HEK293 (cell line): ENCODE measurements at regions not wholly inside any gene's neighbourhood (a gene's known extent, or its start where the extent isn't known, plus 50 kb on each side); places are given as distances from the start of the nearest gene placed in this dataset.

Experiments used
- GLI2 ChIP-seq: fragments of 450-650 bp; formaldehyde crosslinking; IDR thresholded peaks from 2 replicates; pipeline ENCODE4; 2017; ENCODE audit warnings: missing biosample characterization, missing genetic modification characterization, low read depth, borderline replicate concordance
- SETDB1 ChIP-seq: IDR thresholded peaks from one replicate; pipeline ENCODE4 v1.6.1; 2017; ENCODE audit warnings: mild to moderate bottlenecking, low read length, moderate library complexity, mixed read lengths; ENCODE audit not compliant: insufficient read length
- ZBTB1 ChIP-seq: fragments of 450-650 bp; formaldehyde crosslinking; IDR thresholded peaks from 2 replicates; pipeline ENCODE4 v1.5.1; 2016; ENCODE audit warnings: missing biosample characterization, missing genetic modification characterization
- ZBTB44 ChIP-seq: fragments of 450-650 bp; IDR thresholded peaks from 2 replicates; pipeline ENCODE4 v1.5.1; 2018; ENCODE audit warnings: missing biosample characterization, mild to moderate bottlenecking, missing genetic modification characterization
- ZBTB49 ChIP-seq: fragments of 450-650 bp; formaldehyde crosslinking; IDR thresholded peaks from 2 replicates; pipeline ENCODE4 v1.5.1; 2016; ENCODE audit warnings: missing biosample characterization, missing genetic modification characterization, low read depth
- ZNF114 ChIP-seq: fragments of 450-650 bp; formaldehyde crosslinking; IDR thresholded peaks from 2 replicates; pipeline ENCODE4 v1.5.0; 2017; ENCODE audit warnings: missing biosample characterization, missing genetic modification characterization
- ZNF138 ChIP-seq: fragments of 450-650 bp; formaldehyde crosslinking; IDR thresholded peaks from 2 replicates; pipeline ENCODE4 v1.5.1; 2016; ENCODE audit warnings: missing biosample characterization, missing genetic modification characterization, borderline replicate concordance
- ZNF280C ChIP-seq: fragments of 450-650 bp; formaldehyde crosslinking; IDR thresholded peaks from 2 replicates; pipeline ENCODE4 v1.5.1; 2016; ENCODE audit warnings: missing biosample characterization, missing genetic modification characterization
- ZNF549 ChIP-seq: fragments of 450-650 bp; IDR thresholded peaks from 2 replicates; pipeline ENCODE4 v1.5.1; 2018; ENCODE audit warnings: missing biosample characterization, missing genetic modification characterization, mild to moderate bottlenecking, inconsistent platforms, moderate library complexity
- ZNF704 ChIP-seq: fragments of 450-650 bp; formaldehyde crosslinking; IDR thresholded peaks from 2 replicates; pipeline ENCODE4 v1.5.1; 2016; ENCODE audit warnings: missing biosample characterization, missing genetic modification characterization

- TF ChIP-seq ZBTB1 (tag by site-specific recombination), result no peak
- no peak for TF ChIP-seq ZNF138
- no peak for TF ChIP-seq ZBTB44 (tag by site-specific recombination)
- TF ChIP-seq ZNF280C (tag by site-specific recombination), result no peak
- no peak for TF ChIP-seq ZNF704 (tag by site-specific recombination)
- TF ChIP-seq ZNF114, result no peak
- no peak for TF ChIP-seq SETDB1
- no peak for TF ChIP-seq ZNF549
- no peak for TF ChIP-seq GLI2 (tag by site-specific recombination)
- TF ChIP-seq ZBTB49 (tag by site-specific recombination), result no peak
Measured at GRCh38 chr11:70854201-70854600, 398.2 kb downstream of the SHANK2 start.
